Smooth muscle cell (in vitro differentiated cells): ENCODE measurements at regions not wholly inside any gene's neighbourhood (a gene's known extent, or its start where the extent isn't known, plus 50 kb on each side); places are given as distances from the start of the nearest gene placed in this dataset.

Experiments used
- DNase-seq: peaks from one replicate; lab custom pipeline; 2025; ENCODE audit not compliant: unreplicated experiment; lab: John Stamatoyannopoulos, UW
- H2AFZ ChIP-seq: fragments of 200-600 bp; sonication (generic); 2 replicates; pipeline ENCODE4 v1.6.0; 2016; ENCODE audit warnings: antibody characterized with exemption, low read depth, mild to moderate bottlenecking
- H3F3A ChIP-seq: fragments of 200-600 bp; sonication (generic); 2 replicates; pipeline ENCODE4 v1.6.0; 2017; ENCODE audit warnings: antibody characterized with exemption, low read depth
- H3K27ac ChIP-seq: fragments of 200-600 bp; sonication (generic); 2 replicates; pipeline ENCODE4 v1.5.1; 2016; ENCODE audit warnings: low read depth, mild to moderate bottlenecking
- H3K27me3 ChIP-seq: fragments of 200-600 bp; sonication (generic); 2 replicates; pipeline ENCODE4 v1.6.1; 2016; ENCODE audit warnings: low read depth, mild to moderate bottlenecking
- H3K36me3 ChIP-seq: fragments of 200-600 bp; sonication (generic); 2 replicates; pipeline ENCODE4 v1.5.1; 2016; ENCODE audit warnings: low read depth
- H3K4me1 ChIP-seq: fragments of 200-600 bp; sonication (generic); 2 replicates; pipeline ENCODE4 v1.5.1; 2016; ENCODE audit warnings: low read depth
- H3K4me2 ChIP-seq: fragments of 200-600 bp; sonication (generic); 2 replicates; pipeline ENCODE4 v1.6.0; 2016; ENCODE audit warnings: mild to moderate bottlenecking
- H3K4me3 ChIP-seq: fragments of 200-600 bp; sonication (generic); 2 replicates; pipeline ENCODE4 v1.5.1; 2016; ENCODE audit warnings: mild to moderate bottlenecking
- H3K79me2 ChIP-seq: fragments of 200-600 bp; sonication (generic); 2 replicates; pipeline ENCODE4 v1.6.0; 2016; ENCODE audit warnings: low read depth, mild to moderate bottlenecking
- H3K9ac ChIP-seq: fragments of 200-600 bp; sonication (generic); 2 replicates; pipeline ENCODE4 v1.6.0; 2016; ENCODE audit warnings: low read depth
- H3K9me3 ChIP-seq: fragments of 200-600 bp; sonication (generic); replicated peaks from 2 replicates; pipeline ENCODE4 v1.5.1; 2016; ENCODE audit warnings: low read depth
- H4K20me1 ChIP-seq: fragments of 200-600 bp; sonication (generic); 2 replicates; pipeline ENCODE4 v1.6.0; 2016; ENCODE audit warnings: low read depth
- CTCF ChIP-seq: fragments of 200-600 bp; sonication (generic); IDR thresholded peaks from 2 replicates; pipeline ENCODE4 v1.5.1; 2017; ENCODE audit warnings: borderline replicate concordance, mild to moderate bottlenecking, antibody characterized with exemption; ENCODE audit not compliant: insufficient read depth, poor library complexity, severe bottlenecking
- WGBS: methylation state at CpG from one replicate; pipeline ENCODE4 v1.1.7; 2016; ENCODE audit warnings: low lambda C conversion rate; 5-methylcytosine and 5-hydroxymethylcytosine counted together

- Histone ChIP-seq H3K27me3 (no peaks in the 10 kb centered on the region), H3K9ac (no peak overlapping the region), H3K27ac (no peak overlapping the region), H4K20me1 (peaks cover 11% of the 10 kb centered on the region), H3K4me3 (no peak overlapping the region), H3K9me3 (no peaks in the 10 kb centered on the region), H3F3A (no peaks in the 10 kb centered on the region), H3K4me2 (no peak overlapping the region), H3K79me2 (peaks cover 93% of the 10 kb centered on the region), H3K4me1 (no peaks in the 10 kb centered on the region), H3K36me3 (no peaks in the 10 kb centered on the region), H2AFZ (no peak overlapping the region)
- DNase-seq = no peak
- WGBS = 98% methylated on average over 5 of the region's 5 CpGs
- TF ChIP-seq CTCF = no peak
These were observed 473.6 kb downstream of the BCAT1 start for GRCh38 chr12:24475337-24475736.

- H3K9me3 ChIP-seq = no peaks in the 10 kb centered on the region
- no peaks in the 10 kb centered on the region for H3K4me1 ChIP-seq
- peaks cover 5% of the 10 kb centered on the region for H4K20me1 ChIP-seq
- H3K27me3 ChIP-seq = no peaks in the 10 kb centered on the region
- H3K4me2 ChIP-seq = no peak overlapping the region
- no peak overlapping the region for H3K4me3 ChIP-seq
- no peak overlapping the region for H2AFZ ChIP-seq
- DNase-seq = no peak
- 79% methylated on average over 4 of the region's 4 CpGs for WGBS
- H3K36me3 ChIP-seq = no peaks in the 10 kb centered on the region
- H3F3A ChIP-seq = no peaks in the 10 kb centered on the region
- no peak for TF ChIP-seq CTCF
- no peak overlapping the region for H3K9ac ChIP-seq
- no peak overlapping the region for H3K27ac ChIP-seq
- peaks cover 93% of the 10 kb centered on the region for H3K79me2 ChIP-seq
These were observed 475.8 kb downstream of the BCAT1 start for GRCh38 chr12:24473097-24473496.

GRCh38 chr12:24470050-24470449 is 478.9 kb downstream of the BCAT1 start:
- Histone ChIP-seq H3K4me3 (no peak overlapping the region), H3K79me2 (peaks cover 93% of the 10 kb centered on the region), H3K4me1 (no peaks in the 10 kb centered on the region), H3K9me3 (no peaks in the 10 kb centered on the region), H4K20me1 (peaks cover 5% of the 10 kb centered on the region), H3K27ac (no peak overlapping the region), H3K36me3 (no peaks in the 10 kb centered on the region), H2AFZ (no peak overlapping the region), H3F3A (no peaks in the 10 kb centered on the region), H3K4me2 (no peak overlapping the region), H3K27me3 (no peaks in the 10 kb centered on the region), H3K9ac (no peak overlapping the region)
- no peak for DNase-seq
- WGBS = 68% methylated on average over 4 of the region's 4 CpGs
- no peak for TF ChIP-seq CTCF

GRCh38 chr12:24469089-24469488 is 479.8 kb downstream of the BCAT1 start:
- no peak for DNase-seq
- Histone ChIP-seq H3F3A (no peaks in the 10 kb centered on the region), H3K9me3 (no peaks in the 10 kb centered on the region), H3K36me3 (no peaks in the 10 kb centered on the region), H3K79me2 (peaks cover 92% of the 10 kb centered on the region), H3K27me3 (no peaks in the 10 kb centered on the region), H3K4me2 (no peak overlapping the region), H2AFZ (no peak overlapping the region), H4K20me1 (peaks cover 5% of the 10 kb centered on the region), H3K4me1 (no peaks in the 10 kb centered on the region), H3K9ac (no peak overlapping the region), H3K4me3 (no peak overlapping the region), H3K27ac (no peak overlapping the region)
- no peak for TF ChIP-seq CTCF
- WGBS = 86% methylated on average over 10 of the region's 10 CpGs
